ENCODE measurements at regions not wholly inside any gene's neighbourhood (a gene's known extent, or its start where the extent isn't known, plus 50 kb on each side); places are given as distances from the start of the nearest gene placed in this dataset.
A peak's percentile ranks its signal among the peaks of the same experiment; 100 is the strongest.

GRCh38 chr14:60563113-60563512 lies 54.2 kb downstream of the SIX6 start:
- FAIRE-seq = peak; percentile 9

GRCh38 chr14:60565211-60565610 lies 56.3 kb downstream of the SIX6 start:
- FAIRE-seq (peak; percentile 66), DNase-seq (ENCODE audit: insufficient read length, low spot score) (no peak)

More at GRCh38 chr14:60563113-60563512, 54.2 kb downstream of the SIX6 start:
- DNase-seq (ENCODE audit: insufficient read length, low spot score) = no peak

DNA sequence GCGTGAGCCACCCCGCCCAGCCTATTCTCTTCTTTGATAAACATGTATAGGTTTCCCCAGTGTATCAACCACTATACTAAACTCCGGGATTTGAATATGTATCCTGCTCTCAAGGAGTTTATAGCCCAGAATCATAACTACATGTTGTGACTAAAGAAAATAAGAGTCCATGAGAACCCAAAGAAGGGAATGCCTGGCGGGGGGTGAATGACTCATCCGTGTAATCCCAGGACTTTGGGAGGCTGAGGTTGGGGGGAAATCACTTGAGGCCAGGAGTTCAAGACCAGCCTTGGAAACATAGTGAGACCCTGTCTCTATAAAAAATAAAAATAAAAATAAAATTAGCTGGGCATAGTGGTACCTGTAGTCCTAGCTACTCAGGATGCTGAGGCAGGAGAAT lies 57.2 kb downstream of the SIX6 start:
- FAIRE-seq (no peak), DNase-seq (ENCODE audit: insufficient read length, low spot score) (no peak)

- DNase-seq (ENCODE audit: insufficient read length, low spot score) (no peak), FAIRE-seq (no peak)
These were observed 65.1 kb downstream of the SIX6 start for GRCh38 chr14:60573943-60574495.

GRCh38 chr14:60575008-60575407 lies 66.1 kb downstream of the SIX6 start:
- peak; percentile 69 for FAIRE-seq
- DNase-seq (ENCODE audit: insufficient read length, low spot score) = no peak

DNA sequence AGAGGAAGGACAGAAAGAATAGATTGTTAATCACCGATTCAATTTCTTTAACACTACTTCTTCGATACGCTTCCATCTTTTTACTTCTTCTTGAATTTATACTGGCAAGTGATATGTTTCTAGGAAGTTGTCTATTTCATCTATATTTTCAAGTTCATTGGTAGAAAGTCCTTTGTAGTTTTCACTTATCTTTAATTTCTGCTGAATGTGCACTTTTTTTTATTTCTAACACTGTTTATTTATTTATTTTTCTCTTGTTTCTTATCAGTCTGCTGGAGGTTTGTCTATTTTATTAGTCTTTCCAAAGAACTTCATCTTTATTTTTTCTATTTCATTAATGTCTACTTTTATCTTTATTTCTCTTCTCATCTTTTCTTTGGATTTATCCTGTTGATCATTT lies 63.6 kb downstream of the SIX1 start:
- DNase-seq (ENCODE audit: insufficient read length, low spot score) (no peak), FAIRE-seq (no peak)

DNA sequence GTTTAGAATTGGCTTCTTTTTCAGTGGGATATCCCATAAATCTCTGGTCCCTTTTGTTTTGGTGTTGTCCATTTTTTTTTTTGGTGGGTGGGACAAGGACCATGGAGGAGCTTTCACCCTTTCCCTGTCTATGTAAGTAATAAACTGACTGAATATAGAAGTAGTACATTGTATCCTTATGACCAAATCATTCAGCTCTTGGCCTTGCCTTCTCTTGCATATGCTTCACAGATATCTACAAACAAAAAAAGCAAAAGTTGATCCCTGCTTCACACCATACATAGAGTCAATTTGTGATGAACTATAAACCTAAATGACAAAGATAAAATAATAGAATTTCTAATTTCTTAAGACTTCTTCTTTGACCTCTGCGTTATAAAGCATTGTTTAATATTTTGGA lies 59.8 kb downstream of the SIX1 start:
- FAIRE-seq = no peak

DNA sequence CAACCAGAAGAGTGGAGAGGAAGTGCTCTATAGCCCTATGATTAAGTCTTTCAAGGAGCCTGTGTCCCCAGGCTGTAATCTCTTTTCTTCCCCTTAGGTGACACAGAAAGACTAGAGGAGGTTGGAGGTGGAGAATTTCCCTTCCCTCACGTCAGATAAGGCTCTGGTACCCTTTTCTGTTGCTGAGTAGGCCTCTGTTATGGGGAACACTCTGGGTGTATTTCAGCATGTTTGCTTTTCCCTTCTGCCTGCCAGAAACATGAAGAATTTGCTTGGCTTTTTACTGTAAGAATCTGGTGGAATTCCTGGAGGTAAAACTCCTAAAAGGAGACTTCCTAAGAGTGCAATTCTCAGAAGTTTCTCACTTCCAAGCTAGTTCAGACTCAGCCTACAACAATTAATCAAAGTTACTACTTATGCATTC lies 58.3 kb downstream of the SIX1 start:
- FAIRE-seq (peak; percentile 26), DNase-seq (ENCODE audit: insufficient read length, low spot score) (no peak)

More for the DNA sequence above, 59.8 kb downstream of the SIX1 start:
- no peak for DNase-seq (ENCODE audit: insufficient read length, low spot score)

Data from HTR-8/SVneo (cell line).